Liver (tissue), 7 donors: ENCODE measurements at regions not wholly inside any gene's neighbourhood (a gene's known extent, or its start where the extent isn't known, plus 50 kb on each side); places are given as distances from the start of the nearest gene placed in this dataset.

Experiments used
- DNase-seq: peaks from one replicate; pipeline ENCODE4 v3.0.0-alpha.2; 2017; ENCODE audit warnings: low spot score
- H3K27ac ChIP-seq, 2 donors: one replicate each; pipeline ENCODE4 v1.7.0; 2013; ENCODE audit warnings: inconsistent platforms in 2 of 2, low read length in 2 of 2, control low read depth in 1 of 2, low read depth in 1 of 2, mild to moderate bottlenecking in 1 of 2
- H3K27me3 ChIP-seq, 4 donors: one replicate each; pipeline versions ENCODE4 v1.6.1 to v1.7.0; 2013; ENCODE audit warnings: low read length in 3 of 4, inconsistent platforms in 1 of 4, mild to moderate bottlenecking in 1 of 4, moderate library complexity in 1 of 4; ENCODE audit not compliant: control insufficient read depth in 4 of 4, insufficient read depth in 4 of 4
- H3K36me3 ChIP-seq, 4 donors: one replicate each; pipeline versions ENCODE4 v1.6.1 to v1.7.0; 2013; ENCODE audit warnings: low read length in 3 of 4, mild to moderate bottlenecking in 3 of 4, low read depth in 1 of 4, moderate library complexity in 1 of 4; ENCODE audit not compliant: control insufficient read depth in 4 of 4, insufficient read depth in 3 of 4
- H3K4me1 ChIP-seq, 4 donors: one replicate each; pipeline versions ENCODE4 v1.6.1 to v1.7.0; 2013; ENCODE audit warnings: low read length in 3 of 4, mild to moderate bottlenecking in 3 of 4, moderate library complexity in 1 of 4; ENCODE audit not compliant: control insufficient read depth in 4 of 4, insufficient read depth in 4 of 4
- H3K4me3 ChIP-seq, 3 donors: one replicate each; pipeline versions ENCODE4 v1.6.1 to v1.7.0; 2013; ENCODE audit warnings: low read length in 3 of 3, control low read depth in 1 of 3, low read depth in 1 of 3, mild to moderate bottlenecking in 1 of 3
- H3K9ac ChIP-seq, 2 donors: one replicate each; pipeline ENCODE4 v1.7.0; 2013; ENCODE audit warnings: low read length in 2 of 2, mild to moderate bottlenecking in 2 of 2, moderate library complexity in 2 of 2, control low read depth in 1 of 2, low read depth in 1 of 2
- H3K9me3 ChIP-seq, 4 donors: one replicate each; pipeline versions ENCODE4 v1.6.1 to v1.7.0; 2013; ENCODE audit warnings: low read length in 3 of 4; ENCODE audit not compliant: control insufficient read depth in 4 of 4
- ATF3 ChIP-seq: IDR thresholded peaks from 2 replicates; pipeline ENCODE4 v1.6.1; 2016; ENCODE audit warnings: antibody characterized with exemption
- EGR1 ChIP-seq, 2 donors: IDR thresholded peaks; 2 replicates each; pipeline ENCODE4 v1.6.1; 2016 to 2018; ENCODE audit warnings: antibody characterized with exemption in 2 of 2, low read depth in 2 of 2
- FOXA1 ChIP-seq: IDR thresholded peaks from 2 replicates; pipeline ENCODE4 v1.6.1; 2016; ENCODE audit warnings: antibody characterized with exemption
- HNF4A ChIP-seq, 2 donors: conservative IDR thresholded peaks; 2 replicates each; pipeline ENCODE4 v1.6.1; 2016; ENCODE audit warnings: antibody characterized with exemption in 2 of 2, mild to moderate bottlenecking in 2 of 2
- HNF4G ChIP-seq: IDR thresholded peaks from 2 replicates; pipeline ENCODE4 v1.6.1; 2016; ENCODE audit warnings: antibody characterized with exemption
- JUND ChIP-seq, 2 donors: IDR thresholded peaks; 2 replicates each; pipeline ENCODE4 v1.6.1; 2016; ENCODE audit warnings: antibody characterized with exemption in 2 of 2
- NR2F2 ChIP-seq: IDR thresholded peaks from 2 replicates; pipeline ENCODE4 v1.6.1; 2016; ENCODE audit warnings: antibody characterized with exemption
- RAD21 ChIP-seq, 2 donors: IDR thresholded peaks; 2 replicates each; pipeline ENCODE4 v1.6.1; 2016; ENCODE audit warnings: antibody characterized with exemption in 2 of 2, mild to moderate bottlenecking in 2 of 2
- RXRA ChIP-seq, 2 donors: IDR thresholded peaks; 2 replicates each; pipeline ENCODE4 v1.6.1; 2017 to 2018; ENCODE audit warnings: antibody characterized with exemption in 2 of 2, mild to moderate bottlenecking in 1 of 2
- SP1 ChIP-seq: IDR thresholded peaks from 2 replicates; pipeline ENCODE4 v1.6.1; 2018; ENCODE audit warnings: antibody characterized with exemption, mild to moderate bottlenecking
- TAF1 ChIP-seq: conservative IDR thresholded peaks from 2 replicates; pipeline ENCODE4 v1.6.1; 2016; ENCODE audit warnings: antibody characterized with exemption, mild to moderate bottlenecking
- YY1 ChIP-seq: IDR thresholded peaks from 2 replicates; pipeline ENCODE4 v1.6.1; 2016; ENCODE audit warnings: antibody characterized with exemption, mild to moderate bottlenecking
- ZBTB33 ChIP-seq: IDR thresholded peaks from 2 replicates; pipeline ENCODE4 v1.6.1; 2016; ENCODE audit warnings: antibody characterized with exemption
- WGBS: extraction: QIAGEN DNeasy Blood & Tissue Kit; methylation state at CpG from one replicate; pipeline ENCODE4 v1.1.7; 2013; 5-methylcytosine and 5-hydroxymethylcytosine counted together
- TF ChIP-seq, protein P1 (sequence below): IDR thresholded peaks from 2 replicates; pipeline ENCODE4 v1.6.1; 2016; ENCODE audit warnings: antibody characterized with exemption
- TF ChIP-seq, protein P2 (sequence below): IDR thresholded peaks from 2 replicates; pipeline ENCODE4 v1.6.1; 2016; ENCODE audit warnings: antibody characterized with exemption, mild to moderate bottlenecking
- donor health status: healthy.
- donor health status: healthy.
- donor health status: healthy.
- donor health status: healthy.

DNA sequence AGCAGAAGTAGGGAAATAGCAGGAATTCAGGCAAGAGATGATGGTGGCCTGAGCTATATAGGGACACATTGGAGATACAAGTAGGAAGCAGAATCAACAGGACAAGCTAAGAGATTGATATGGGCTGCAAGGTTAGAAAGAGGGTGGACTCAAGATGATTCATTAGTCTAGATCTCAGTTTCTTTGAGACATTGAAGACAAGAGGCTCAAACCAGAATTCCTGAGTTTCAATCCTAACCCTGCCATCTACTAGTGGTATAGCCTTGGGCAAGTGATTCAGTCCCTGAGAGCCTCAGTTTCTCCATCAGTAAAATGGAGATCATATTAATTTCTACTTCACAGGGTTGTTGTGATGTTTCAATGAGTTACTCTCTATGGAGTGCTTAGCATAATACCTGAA, 53.1 kb upstream of the NAV2 start (continued):
- TF ChIP-seq ZBTB33 (no peak), EGR1 (IDR thresholded peaks at IDR 0.05; ENCODE audit: low read depth in 2 of 2) (no peak), JUND (IDR thresholded peaks at IDR 0.05) (no peak), HNF4A (conservative IDR thresholded peaks at IDR 0.05) (no peak), NR2F2 (no peak), SP1 (no peak), YY1 (no peak), HNF4G (no peak)
- TF ChIP-seq, protein P1, sequence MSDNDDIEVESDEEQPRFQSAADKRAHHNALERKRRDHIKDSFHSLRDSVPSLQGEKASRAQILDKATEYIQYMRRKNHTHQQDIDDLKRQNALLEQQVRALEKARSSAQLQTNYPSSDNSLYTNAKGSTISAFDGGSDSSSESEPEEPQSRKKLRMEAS = no peak

GRCh38 chr11:19658344-19658743, 54.3 kb upstream of the NAV2 start:
- Histone ChIP-seq H3K4me1 (no peaks in the 10 kb centered on the region), H3K27me3 (no peaks in the 10 kb centered on the region), H3K36me3 (no peaks in the 10 kb centered on the region), H3K9ac (no peak overlapping the region), H3K4me3 (no peak overlapping the region), H3K27ac (no peak overlapping the region), H3K9me3 (no peaks in the 10 kb centered on the region)
- no peak for TF ChIP-seq NR2F2
- DNase-seq = no peak
- 40% methylated on average over 2 of the region's 2 CpGs for WGBS

DNA sequence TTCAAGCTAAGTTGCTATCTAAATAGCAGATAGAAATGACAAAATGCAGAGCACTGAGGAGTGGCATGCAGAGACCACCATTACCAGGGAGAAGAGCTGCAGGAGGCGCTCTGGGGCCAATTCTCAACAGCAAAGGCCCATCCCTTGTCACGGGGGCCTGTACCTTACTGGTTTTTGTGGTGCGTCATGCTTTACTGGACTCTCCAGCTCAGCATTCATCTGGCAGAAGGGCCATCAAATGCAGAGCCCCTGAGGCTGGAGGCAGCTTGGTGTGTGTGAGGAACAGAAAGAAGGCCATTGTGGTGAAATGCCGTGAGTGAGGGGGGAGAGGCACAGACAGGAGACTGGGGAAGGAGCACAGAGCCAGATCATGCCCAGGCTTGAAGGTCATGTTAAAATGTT, 56.5 kb upstream of the NAV2 start:
- no peak overlapping the region for H3K4me3 ChIP-seq
- no peak overlapping the region for H3K27ac ChIP-seq
- WGBS = 95% methylated on average over 4 of the region's 4 CpGs
- H3K9ac ChIP-seq = no peak overlapping the region
- TF ChIP-seq, protein P1 = no peak
- TF ChIP-seq JUND (IDR thresholded peaks at IDR 0.05) = no peak
- TF ChIP-seq ATF3 = no peak
- no peak for TF ChIP-seq FOXA1
- no peaks in the 10 kb centered on the region for H3K4me1 ChIP-seq
- DNase-seq = no peak
- no peaks in the 10 kb centered on the region for H3K9me3 ChIP-seq
- no peaks in the 10 kb centered on the region for H3K36me3 ChIP-seq
- no peaks in the 10 kb centered on the region for H3K27me3 ChIP-seq

GRCh38 chr11:19652623-19653375, 59.8 kb upstream of the NAV2 start:
- H3K9ac ChIP-seq = no peak overlapping the region
- no peak overlapping the region for H3K27ac ChIP-seq
- no peak overlapping the region for H3K4me3 ChIP-seq
- H3K4me1 ChIP-seq = no peaks in the 10 kb centered on the region
- no peaks in the 10 kb centered on the region for H3K36me3 ChIP-seq
- no peak for DNase-seq
- H3K9me3 ChIP-seq = no peaks in the 10 kb centered on the region
- WGBS = 91% methylated on average over 6 of the region's 6 CpGs
- TF ChIP-seq TAF1 = no peak
- no peak for TF ChIP-seq HNF4G
- TF ChIP-seq ATF3 = no peak
- TF ChIP-seq EGR1 (IDR thresholded peaks at IDR 0.05; ENCODE audit: low read depth in 2 of 2) = no peak
- TF ChIP-seq, protein P2, sequence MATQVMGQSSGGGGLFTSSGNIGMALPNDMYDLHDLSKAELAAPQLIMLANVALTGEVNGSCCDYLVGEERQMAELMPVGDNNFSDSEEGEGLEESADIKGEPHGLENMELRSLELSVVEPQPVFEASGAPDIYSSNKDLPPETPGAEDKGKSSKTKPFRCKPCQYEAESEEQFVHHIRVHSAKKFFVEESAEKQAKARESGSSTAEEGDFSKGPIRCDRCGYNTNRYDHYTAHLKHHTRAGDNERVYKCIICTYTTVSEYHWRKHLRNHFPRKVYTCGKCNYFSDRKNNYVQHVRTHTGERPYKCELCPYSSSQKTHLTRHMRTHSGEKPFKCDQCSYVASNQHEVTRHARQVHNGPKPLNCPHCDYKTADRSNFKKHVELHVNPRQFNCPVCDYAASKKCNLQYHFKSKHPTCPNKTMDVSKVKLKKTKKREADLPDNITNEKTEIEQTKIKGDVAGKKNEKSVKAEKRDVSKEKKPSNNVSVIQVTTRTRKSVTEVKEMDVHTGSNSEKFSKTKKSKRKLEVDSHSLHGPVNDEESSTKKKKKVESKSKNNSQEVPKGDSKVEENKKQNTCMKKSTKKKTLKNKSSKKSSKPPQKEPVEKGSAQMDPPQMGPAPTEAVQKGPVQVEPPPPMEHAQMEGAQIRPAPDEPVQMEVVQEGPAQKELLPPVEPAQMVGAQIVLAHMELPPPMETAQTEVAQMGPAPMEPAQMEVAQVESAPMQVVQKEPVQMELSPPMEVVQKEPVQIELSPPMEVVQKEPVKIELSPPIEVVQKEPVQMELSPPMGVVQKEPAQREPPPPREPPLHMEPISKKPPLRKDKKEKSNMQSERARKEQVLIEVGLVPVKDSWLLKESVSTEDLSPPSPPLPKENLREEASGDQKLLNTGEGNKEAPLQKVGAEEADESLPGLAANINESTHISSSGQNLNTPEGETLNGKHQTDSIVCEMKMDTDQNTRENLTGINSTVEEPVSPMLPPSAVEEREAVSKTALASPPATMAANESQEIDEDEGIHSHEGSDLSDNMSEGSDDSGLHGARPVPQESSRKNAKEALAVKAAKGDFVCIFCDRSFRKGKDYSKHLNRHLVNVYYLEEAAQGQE = no peak
- TF ChIP-seq NR2F2 = no peak
- TF ChIP-seq RAD21 (IDR thresholded peaks at IDR 0.05) = no peak
- TF ChIP-seq FOXA1 = no peak
- TF ChIP-seq RXRA (IDR thresholded peaks at IDR 0.05) = no peak
- TF ChIP-seq, protein P1 = no peak
- no peaks in the 10 kb centered on the region for H3K27me3 ChIP-seq
